Activated T-cell treated with anti-CD3 and anti-CD28 coated beads, Interleukin-2, amount 50 U/mL, for 4 hours (primary cell): ENCODE measurements at regions not wholly inside any gene's neighbourhood (a gene's known extent, or its start where the extent isn't known, plus 50 kb on each side); places are given as distances from the start of the nearest gene placed in this dataset.

Source experiments
- ATAC-seq, 2 donors: fragments of 200-7000 bp; cut with Tn5 transposase; one replicate each; pipeline ENCODE4 v1.10.0; 2021
- DNase-seq: peaks from one replicate; pipeline ENCODE4 v3.0.0-alpha.2; 2020
- H3K27me3 Mint-ChIP-seq: one replicate; pipeline ENCODE4 v1.8.0; 2021; ENCODE audit warnings: low read depth, mixed read lengths
- H3K36me3 Mint-ChIP-seq: one replicate; pipeline ENCODE4 v1.8.0; 2022; ENCODE audit warnings: mixed read lengths; ENCODE audit not compliant: insufficient read depth
- H3K4me1 Mint-ChIP-seq: one replicate; pipeline ENCODE4 v1.8.0; 2021; ENCODE audit warnings: low read depth, mixed read lengths
- H3K4me3 Mint-ChIP-seq: one replicate; pipeline ENCODE4 v1.8.0; 2021; ENCODE audit warnings: mild to moderate bottlenecking, moderate library complexity, mixed read lengths
- H3K9me3 Mint-ChIP-seq: one replicate; pipeline ENCODE4 v1.8.0; 2021; ENCODE audit warnings: mixed read lengths

DNA sequence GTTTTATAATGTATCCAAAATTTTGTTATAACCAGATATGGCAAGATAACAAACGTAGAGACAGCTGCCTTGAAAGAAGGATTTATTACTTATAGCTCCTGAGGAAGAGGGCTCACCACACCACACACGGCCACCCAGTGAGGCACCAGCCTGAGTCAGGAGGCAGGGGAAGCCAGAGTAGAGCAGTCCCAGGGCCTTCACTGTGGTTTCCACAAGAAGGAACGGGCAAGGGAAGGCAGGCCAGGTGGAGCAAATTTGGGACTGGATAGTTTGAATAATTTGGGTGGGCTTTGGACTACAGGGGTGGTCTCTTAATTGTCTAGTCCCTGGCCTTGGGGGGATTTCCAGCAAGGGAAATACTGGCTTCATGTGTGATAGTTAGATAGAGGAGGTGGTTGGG, 72.5 kb downstream of the RRAGC start:
- H3K27me3 Mint-ChIP-seq, result peaks cover 81% of the 10 kb centered on the region
- no peak for DNase-seq
- no peaks in the 10 kb centered on the region for H3K9me3 Mint-ChIP-seq
- H3K4me1 Mint-ChIP-seq, result peaks cover 1% of the 10 kb centered on the region
- no peaks in the 10 kb centered on the region for H3K36me3 Mint-ChIP-seq
- no peak overlapping the region for H3K4me3 Mint-ChIP-seq
- no peak for ATAC-seq

DNA sequence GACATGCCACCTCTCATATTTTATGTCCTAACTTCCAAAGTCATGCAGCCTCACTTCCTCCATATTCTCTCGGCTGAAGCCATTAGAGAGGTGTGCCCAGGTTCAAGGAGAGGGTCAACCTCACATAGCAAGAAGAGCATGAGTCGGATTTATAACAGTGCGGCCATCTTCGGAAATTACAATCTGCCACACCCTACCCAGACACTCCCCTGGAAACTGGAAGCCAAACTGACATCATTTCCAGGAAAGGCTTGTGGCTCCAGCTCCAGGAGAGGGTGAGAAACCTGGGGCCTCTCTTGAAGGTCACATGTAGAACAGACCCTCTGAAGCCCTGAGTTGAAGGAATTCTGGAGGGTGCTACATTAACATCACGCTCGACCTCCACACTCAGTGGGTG, 73.5 kb downstream of the RRAGC start:
- H3K27me3 Mint-ChIP-seq, result peaks cover 83% of the 10 kb centered on the region
- H3K4me3 Mint-ChIP-seq, result no peak overlapping the region
- H3K9me3 Mint-ChIP-seq, result no peaks in the 10 kb centered on the region
- ATAC-seq (no peak), DNase-seq (no peak)
- no peaks in the 10 kb centered on the region for H3K36me3 Mint-ChIP-seq
- peaks cover 1% of the 10 kb centered on the region for H3K4me1 Mint-ChIP-seq

DNA sequence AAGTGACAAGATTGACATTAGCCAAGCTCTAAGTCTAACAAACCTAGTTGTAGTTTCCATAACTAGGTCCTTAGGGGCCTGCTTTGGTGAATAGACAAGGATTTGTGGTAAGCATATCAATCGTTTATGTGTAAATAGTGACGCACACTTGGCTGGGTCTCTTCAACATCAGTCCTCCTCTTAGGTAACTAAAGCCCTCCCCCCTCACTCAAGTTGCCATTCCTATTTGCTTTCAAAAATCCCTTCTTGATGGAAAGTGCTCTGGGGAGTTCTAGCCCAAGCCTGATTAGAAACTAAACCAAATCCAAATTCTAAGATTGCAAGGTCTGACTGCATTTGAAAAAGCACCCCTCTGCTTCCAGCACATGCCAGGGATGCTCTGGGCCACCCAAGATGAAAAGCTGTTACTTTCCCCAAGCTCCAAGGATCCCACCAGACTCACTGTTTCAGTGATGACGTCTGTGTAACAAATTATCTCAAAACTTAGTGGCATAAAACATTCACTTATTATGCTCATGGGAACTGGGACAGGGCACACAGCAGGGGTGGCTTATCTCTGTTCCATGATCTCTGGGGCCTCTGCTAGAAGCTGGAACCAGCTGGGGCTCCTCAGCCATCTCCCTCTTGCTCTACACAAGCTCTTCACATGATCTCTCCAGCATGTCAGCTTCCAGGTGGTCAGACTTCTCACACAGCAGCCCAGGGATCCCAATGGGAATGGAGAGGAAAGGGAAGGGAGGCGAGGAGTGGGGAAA, 74.1 kb downstream of the RRAGC start:
- no peak for DNase-seq
- Mint-ChIP-seq H3K9me3 (no peaks in the 10 kb centered on the region), H3K4me1 (peaks cover 1% of the 10 kb centered on the region), H3K27me3 (peaks cover 79% of the 10 kb centered on the region), H3K4me3 (no peak overlapping the region), H3K36me3 (no peaks in the 10 kb centered on the region)
- no peak for ATAC-seq

DNA sequence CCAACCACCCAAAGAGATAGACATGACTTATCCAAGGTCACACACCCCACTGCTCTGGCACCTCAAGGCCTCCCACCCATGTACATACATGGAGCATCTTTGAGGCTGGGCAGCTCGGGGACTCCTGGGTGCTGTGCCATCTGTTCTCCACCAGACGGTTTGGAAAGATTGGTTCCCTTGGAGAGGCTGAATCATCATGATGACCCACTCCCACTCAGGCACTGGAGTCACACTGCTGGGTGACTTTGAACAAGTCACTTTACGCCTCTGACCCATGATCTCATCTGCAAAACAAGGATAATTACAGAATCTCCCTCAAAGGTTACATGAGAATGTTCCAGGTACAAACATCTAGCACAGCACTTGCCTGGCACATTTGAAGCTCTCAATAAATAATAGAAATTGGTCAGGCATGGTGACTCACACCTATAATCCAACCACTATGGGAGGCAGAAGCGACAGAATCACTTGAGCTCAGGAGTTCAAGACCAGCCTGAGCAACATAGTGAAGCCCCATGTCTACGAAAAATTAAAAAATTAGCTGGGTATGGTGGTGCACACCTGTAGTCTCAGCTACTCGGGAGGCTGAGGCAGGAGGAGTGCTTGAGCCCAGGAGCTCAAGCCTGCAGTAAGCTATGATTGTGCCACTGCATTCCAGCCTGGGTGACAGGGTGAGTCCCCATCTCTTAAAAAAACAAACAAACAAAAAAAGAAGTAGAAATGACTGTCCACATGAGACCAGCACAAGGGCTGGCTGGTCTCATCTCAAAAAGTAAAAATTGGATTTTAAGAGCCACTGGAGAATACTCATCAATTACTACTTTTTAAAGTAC, 74.9 kb downstream of the RRAGC start:
- H3K4me1 Mint-ChIP-seq, result peaks cover 1% of the 10 kb centered on the region
- H3K27me3 Mint-ChIP-seq, result peaks cover 75% of the 10 kb centered on the region
- no peak overlapping the region for H3K4me3 Mint-ChIP-seq
- no peaks in the 10 kb centered on the region for H3K9me3 Mint-ChIP-seq
- no peak for DNase-seq
- no peak for ATAC-seq
- H3K36me3 Mint-ChIP-seq, result no peaks in the 10 kb centered on the region

DNA sequence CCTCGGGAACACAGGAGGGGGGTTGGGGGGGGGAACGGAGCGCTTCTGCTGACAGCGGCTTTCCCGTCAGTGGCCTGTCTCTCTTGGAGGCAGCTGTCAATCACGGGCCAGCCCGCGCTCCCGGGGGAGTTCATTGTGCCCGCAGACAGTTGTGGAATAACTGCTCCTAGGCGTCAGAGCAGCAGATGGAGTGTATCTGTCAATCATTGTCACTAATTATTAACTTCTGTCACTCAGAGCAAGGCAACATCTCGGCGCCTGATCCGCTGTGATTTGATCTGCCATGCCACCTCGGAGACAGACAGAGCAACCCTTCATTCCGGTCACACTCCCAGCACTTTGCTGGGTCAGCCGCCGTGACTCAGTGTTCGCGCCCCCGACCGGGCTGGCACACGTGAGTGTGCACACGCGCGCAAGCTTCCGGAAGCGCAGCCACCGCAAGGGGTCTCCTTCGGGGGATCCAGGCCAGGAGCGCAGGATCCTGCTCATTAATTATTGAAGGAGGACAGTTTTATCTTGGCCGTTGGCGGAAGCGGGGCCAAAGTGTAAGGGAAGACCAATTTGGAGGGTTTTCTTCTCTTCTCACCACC, 75.8 kb downstream of the RRAGC start:
- ATAC-seq (no peak), DNase-seq (no peak)
- Mint-ChIP-seq H3K27me3 (peaks cover 71% of the 10 kb centered on the region), H3K36me3 (no peaks in the 10 kb centered on the region), H3K4me3 (no peak overlapping the region), H3K9me3 (no peaks in the 10 kb centered on the region), H3K4me1 (peaks cover 1% of the 10 kb centered on the region)

DNA sequence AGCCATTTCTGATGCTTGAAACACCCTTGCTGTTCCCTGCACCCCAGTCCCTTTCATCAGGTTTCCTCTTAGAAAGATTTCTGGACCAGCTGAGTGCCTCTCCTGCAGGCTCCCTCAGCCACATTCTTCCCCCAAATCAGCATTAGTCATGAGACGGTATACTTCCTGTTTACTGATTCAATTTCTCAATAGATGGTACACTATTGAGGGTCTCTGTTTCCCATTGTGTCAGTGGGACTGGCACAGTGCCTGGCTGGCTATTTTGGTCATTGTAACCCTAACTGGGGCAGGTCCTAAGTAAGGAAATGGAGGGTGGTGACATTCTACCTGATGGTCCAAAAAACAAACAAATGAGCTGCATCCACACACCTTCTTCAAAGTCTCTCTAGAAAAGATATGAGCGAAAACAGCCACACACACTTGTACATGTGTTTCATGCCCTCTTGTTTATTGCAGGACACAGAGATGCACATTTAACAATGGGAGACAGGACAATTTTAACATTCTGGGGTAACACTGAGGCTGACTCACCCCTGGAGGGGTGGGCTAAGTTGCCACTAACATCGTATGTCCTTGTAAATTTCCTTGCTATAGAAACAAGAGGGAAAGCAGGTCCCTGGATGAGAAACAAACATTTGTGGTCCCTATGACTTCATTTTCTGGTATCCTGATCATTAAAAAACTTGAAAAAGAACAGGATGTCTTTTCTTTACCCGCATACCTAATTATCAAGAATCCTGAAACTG, 77.5 kb downstream of the RRAGC start:
- H3K9me3 Mint-ChIP-seq, result no peaks in the 10 kb centered on the region
- no peak overlapping the region for H3K4me3 Mint-ChIP-seq
- H3K36me3 Mint-ChIP-seq, result no peaks in the 10 kb centered on the region
- H3K4me1 Mint-ChIP-seq, result peaks cover 1% of the 10 kb centered on the region
- DNase-seq, result no peak
- ATAC-seq, result no peak
- H3K27me3 Mint-ChIP-seq, result peaks cover 58% of the 10 kb centered on the region

DNA sequence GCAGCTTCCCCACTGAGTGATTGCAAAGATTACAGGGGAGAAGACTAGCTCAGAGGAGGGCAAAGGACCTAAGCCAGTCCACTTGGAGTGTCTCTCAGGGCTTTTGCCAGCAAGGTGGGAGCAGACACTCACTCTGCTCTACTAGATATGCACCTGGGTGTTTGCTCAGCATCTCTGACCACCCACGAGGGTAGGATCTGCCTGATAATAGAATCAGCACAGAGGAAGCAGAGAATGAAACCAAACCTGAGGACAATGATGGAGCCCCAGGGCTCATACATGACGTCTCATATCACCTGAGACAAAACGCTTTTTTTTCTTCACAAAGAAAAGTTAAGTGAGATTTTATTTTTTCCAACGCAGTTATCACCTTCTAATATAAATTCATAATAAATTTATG, 79.4 kb downstream of the RRAGC start:
- H3K27me3 Mint-ChIP-seq, result peaks cover 48% of the 10 kb centered on the region
- H3K4me3 Mint-ChIP-seq, result no peak overlapping the region
- H3K36me3 Mint-ChIP-seq, result no peaks in the 10 kb centered on the region
- ATAC-seq (no peak), DNase-seq (no peak)
- no peaks in the 10 kb centered on the region for H3K9me3 Mint-ChIP-seq
- H3K4me1 Mint-ChIP-seq, result peaks cover 1% of the 10 kb centered on the region

DNA sequence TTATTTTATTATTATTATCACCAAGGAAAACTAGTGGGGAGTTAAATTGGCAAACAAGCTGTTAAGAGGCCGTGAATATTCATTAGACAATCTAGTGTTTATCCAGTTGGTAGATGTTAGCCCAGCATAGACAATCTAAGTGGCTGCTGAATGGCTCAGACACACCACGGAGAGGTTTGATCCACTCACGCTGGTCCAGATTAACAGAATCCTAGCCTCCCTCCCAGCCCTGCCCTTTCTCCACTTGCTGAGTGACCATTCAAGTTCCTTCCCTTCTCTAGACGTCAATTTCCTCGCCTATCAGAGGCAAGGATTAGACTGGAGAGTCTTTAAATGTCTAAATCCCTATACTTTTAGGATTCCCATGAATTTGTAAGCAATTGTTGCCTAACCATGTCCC, 80.1 kb downstream of the RRAGC start:
- no peak for ATAC-seq
- Mint-ChIP-seq H3K36me3 (no peaks in the 10 kb centered on the region), H3K27me3 (peaks cover 45% of the 10 kb centered on the region), H3K4me3 (no peak overlapping the region), H3K9me3 (no peaks in the 10 kb centered on the region), H3K4me1 (peaks cover 1% of the 10 kb centered on the region)
- DNase-seq, result no peak

DNA sequence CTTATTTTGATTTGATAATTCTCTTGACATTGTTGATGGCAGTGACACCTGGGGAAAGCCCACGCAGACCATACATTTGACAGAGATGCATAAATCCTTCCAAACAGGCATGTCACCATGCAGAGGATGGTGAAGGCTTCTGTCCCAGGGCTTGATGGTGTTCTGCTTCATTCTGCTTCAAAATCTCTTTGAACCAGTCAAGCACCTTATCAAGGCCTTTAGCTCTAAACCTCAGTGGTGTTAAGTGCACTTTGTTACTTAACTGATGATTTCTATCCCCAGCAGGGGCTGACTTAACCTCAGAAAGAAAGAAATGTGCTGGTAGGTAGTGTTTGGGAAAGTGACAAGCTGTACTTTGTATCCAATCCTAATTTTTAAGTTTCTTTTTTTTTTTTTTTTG, 81.1 kb downstream of the RRAGC start:
- H3K4me3 Mint-ChIP-seq, result no peak overlapping the region
- no peak for ATAC-seq
- no peak for DNase-seq
- peaks cover 35% of the 10 kb centered on the region for H3K27me3 Mint-ChIP-seq
- H3K36me3 Mint-ChIP-seq, result no peaks in the 10 kb centered on the region
- H3K4me1 Mint-ChIP-seq, result no peaks in the 10 kb centered on the region
- H3K9me3 Mint-ChIP-seq, result no peaks in the 10 kb centered on the region

DNA sequence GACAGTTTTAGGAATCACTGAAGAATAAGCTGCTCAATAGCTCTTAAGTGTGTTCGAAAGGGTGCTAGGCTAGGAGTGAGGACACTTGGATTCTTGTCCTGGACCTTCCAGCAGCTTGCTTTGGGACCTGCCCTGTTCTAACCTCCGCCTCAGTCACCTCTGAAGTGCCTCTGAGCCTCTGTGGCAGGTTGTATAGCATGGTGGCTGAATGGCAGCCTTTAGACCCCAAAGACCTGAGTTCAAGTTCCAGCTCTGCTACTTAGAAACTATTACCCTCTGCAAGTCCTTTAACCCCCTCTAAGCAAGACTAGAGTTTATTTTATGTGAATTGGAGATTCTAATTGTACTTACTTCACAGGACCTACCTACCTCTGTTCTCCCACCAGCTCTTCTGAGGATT, 81.5 kb downstream of the RRAGC start:
- ATAC-seq, result no peak
- H3K4me3 Mint-ChIP-seq, result no peak overlapping the region
- no peaks in the 10 kb centered on the region for H3K36me3 Mint-ChIP-seq
- no peaks in the 10 kb centered on the region for H3K9me3 Mint-ChIP-seq
- DNase-seq, result no peak
- peaks cover 31% of the 10 kb centered on the region for H3K27me3 Mint-ChIP-seq
- no peaks in the 10 kb centered on the region for H3K4me1 Mint-ChIP-seq

DNA sequence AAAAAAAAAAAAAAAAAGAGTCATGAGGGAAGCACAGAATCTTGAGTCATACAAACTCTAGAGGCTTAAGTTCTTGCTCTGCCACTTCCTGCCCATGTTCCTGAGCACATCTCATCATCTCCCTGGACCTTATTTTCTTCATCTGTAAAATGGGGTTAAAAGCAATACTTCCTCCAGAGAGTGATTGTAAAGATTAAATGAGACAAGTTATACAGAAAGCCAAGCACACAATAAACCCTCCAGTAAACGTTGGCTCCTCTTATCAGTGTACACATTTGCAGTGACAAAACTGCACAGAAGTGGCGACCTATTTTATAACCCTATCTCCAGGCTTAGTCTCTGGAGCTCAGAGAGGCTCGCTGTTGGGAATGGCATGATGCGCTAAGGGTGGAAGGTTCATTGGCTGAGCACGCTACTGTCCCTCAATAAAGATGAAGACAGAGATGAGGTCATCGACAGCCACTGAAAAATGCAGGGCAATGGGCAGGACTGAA, 82.1 kb downstream of the RRAGC start:
- H3K27me3 Mint-ChIP-seq, result peaks cover 28% of the 10 kb centered on the region
- ATAC-seq, result no peak
- DNase-seq, result no peak
- H3K4me3 Mint-ChIP-seq, result no peak overlapping the region
- no peaks in the 10 kb centered on the region for H3K4me1 Mint-ChIP-seq
- no peaks in the 10 kb centered on the region for H3K9me3 Mint-ChIP-seq
- no peaks in the 10 kb centered on the region for H3K36me3 Mint-ChIP-seq

DNA sequence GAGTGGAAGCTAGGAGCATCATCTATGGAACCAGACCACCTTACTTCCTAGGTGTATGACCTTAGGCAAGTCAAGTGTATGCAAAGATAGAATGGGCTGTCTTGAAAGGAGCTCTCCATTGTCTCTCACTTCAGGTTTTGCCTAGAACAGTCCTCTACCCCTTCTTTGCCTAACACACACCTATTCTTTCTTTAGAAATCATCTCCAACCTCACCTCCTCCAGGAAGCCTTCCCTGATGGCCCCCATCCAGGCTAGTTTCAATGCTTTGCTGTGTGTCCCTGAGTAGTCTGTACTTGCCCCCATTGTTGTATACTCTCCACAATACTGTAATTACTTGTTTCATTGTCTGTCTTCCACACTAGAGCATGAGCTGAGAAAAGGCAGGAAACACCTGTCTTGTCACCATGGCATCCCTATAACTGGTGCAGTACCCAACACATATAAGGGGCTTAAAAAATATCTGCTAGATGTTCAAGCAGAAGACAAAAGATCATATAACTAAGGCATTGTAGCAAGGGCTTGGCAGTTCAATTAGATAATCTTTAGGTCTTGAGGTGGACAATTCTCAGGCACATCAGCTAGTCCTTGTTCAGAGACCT, 83.0 kb downstream of the RRAGC start:
- no peak for DNase-seq
- no peak for ATAC-seq
- Mint-ChIP-seq H3K4me3 (no peak overlapping the region), H3K27me3 (peaks cover 19% of the 10 kb centered on the region), H3K4me1 (no peaks in the 10 kb centered on the region), H3K36me3 (no peaks in the 10 kb centered on the region), H3K9me3 (no peaks in the 10 kb centered on the region)

DNA sequence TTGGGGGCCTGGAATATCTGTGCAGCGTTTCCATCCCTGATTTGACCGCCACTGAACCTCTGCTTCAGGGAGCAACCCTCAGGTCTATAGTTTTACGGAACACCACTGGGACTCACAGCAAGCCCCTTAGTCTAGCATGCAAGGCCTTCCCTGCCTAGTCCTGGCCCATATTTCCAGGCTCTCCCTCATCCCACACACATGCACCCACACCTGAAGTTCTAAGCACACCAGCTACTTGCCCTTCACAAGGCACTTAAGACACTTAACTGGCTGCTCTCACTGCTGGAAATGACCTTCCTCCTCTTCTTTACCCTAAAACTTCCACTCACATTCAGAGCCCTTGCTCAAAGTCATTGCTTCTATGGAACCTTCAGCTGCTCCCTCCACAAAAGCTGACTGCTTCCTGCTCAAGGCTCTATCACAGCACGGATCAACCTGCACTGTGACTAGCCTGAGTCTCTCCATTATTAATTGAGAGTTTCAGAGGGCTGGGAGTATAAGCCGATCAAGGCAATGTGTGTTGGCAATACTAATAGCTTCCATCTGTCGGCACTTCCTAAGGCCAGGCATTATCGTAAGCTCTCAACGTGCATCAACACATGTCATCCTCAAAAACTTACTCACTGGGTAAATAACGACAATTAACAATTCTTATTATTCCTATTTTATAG, 84.3 kb downstream of the RRAGC start:
- Mint-ChIP-seq H3K9me3 (no peaks in the 10 kb centered on the region), H3K36me3 (no peaks in the 10 kb centered on the region), H3K4me1 (no peaks in the 10 kb centered on the region), H3K27me3 (peaks cover 14% of the 10 kb centered on the region), H3K4me3 (no peak overlapping the region)
- no peak for ATAC-seq
- DNase-seq, result no peak
